ENCODE measurements at regions not wholly inside any gene's neighbourhood (a gene's known extent, or its start where the extent isn't known, plus 50 kb on each side); places are given as distances from the start of the nearest gene placed in this dataset.

GRCh38 chr5:92885950-92886349 lies 695.1 kb downstream of the NR2F1-AS1 start:
- TF ChIP-seq EP300 (IDR thresholded peaks at IDR 0.05) (no peak), CTCF (IDR thresholded peaks at IDR 0.05) (no peak), POLR2A (IDR thresholded peaks at IDR 0.05) (no peak)
- H3K27ac ChIP-seq, result peak overlapping the region in 1 of 2 donors; percentile 25
- intact Hi-C loops (cut with DNase I), result no loop called here
- peaks cover 8% of the 10 kb centered on the region for H3K4me1 ChIP-seq (ENCODE audit: insufficient read depth)
- WGBS, 3 donors, result 18 to 27% (median 25%) methylated on average over 4 of the region's 4 CpGs
- H3K9me3 ChIP-seq, result no peaks in the 10 kb centered on the region
- H3K36me3 ChIP-seq, result no peaks in the 10 kb centered on the region
- H3K27me3 ChIP-seq, result no peaks in the 10 kb centered on the region
- peak in 4 of 5 donors; percentile 25 to 55 (median 28) for DNase-seq
- H3K4me3 ChIP-seq, result no peak overlapping the region

- Histone ChIP-seq H3K4me3 (no peak overlapping the region), H3K9me3 (no peaks in the 10 kb centered on the region), H3K36me3 (no peaks in the 10 kb centered on the region), H3K27me3 (no peaks in the 10 kb centered on the region), H3K4me1 (ENCODE audit: insufficient read depth) (peaks cover 8% of the 10 kb centered on the region), H3K27ac (no peak overlapping the region)
- no peak for DNase-seq
- intact Hi-C loops (cut with DNase I), result no loop called here
- no peak for TF ChIP-seq CTCF (IDR thresholded peaks at IDR 0.05)
- TF ChIP-seq POLR2A (IDR thresholded peaks at IDR 0.05), result no peak
- WGBS, 3 donors, result 61 to 68% (median 67%) methylated on average over 1 of the region's 1 CpG
Measured at GRCh38 chr5:92884469-92884868, 696.5 kb downstream of the NR2F1-AS1 start.

GRCh38 chr5:92879806-92880543 lies 701.0 kb downstream of the NR2F1-AS1 start:
- no peak for DNase-seq
- TF ChIP-seq CTCF (IDR thresholded peaks at IDR 0.05) (no peak), EP300 (IDR thresholded peaks at IDR 0.05) (no peak), POLR2A (IDR thresholded peaks at IDR 0.05) (no peak)
- 90 to 93% (median 91%) methylated on average over 2 of the region's 2 CpGs for WGBS, 3 donors
- Histone ChIP-seq H3K9me3 (no peaks in the 10 kb centered on the region), H3K4me3 (no peak overlapping the region), H3K27me3 (no peaks in the 10 kb centered on the region), H3K36me3 (no peaks in the 10 kb centered on the region), H3K4me1 (ENCODE audit: insufficient read depth) (no peaks in the 10 kb centered on the region), H3K27ac (no peak overlapping the region)
- intact Hi-C loops (cut with DNase I), result no loop called here

GRCh38 chr5:92874790-92875189 lies 706.2 kb downstream of the NR2F1-AS1 start:
- no peak for DNase-seq
- no peaks in the 10 kb centered on the region for H3K4me1 ChIP-seq (ENCODE audit: insufficient read depth)
- TF ChIP-seq CTCF (IDR thresholded peaks at IDR 0.05) (no peak), POLR2A (IDR thresholded peaks at IDR 0.05) (no peak), EP300 (IDR thresholded peaks at IDR 0.05) (no peak)
- intact Hi-C loops (cut with DNase I), result no loop called here
- no peaks in the 10 kb centered on the region for H3K36me3 ChIP-seq
- 96 to 98% (median 98%) methylated on average over 2 of the region's 2 CpGs for WGBS, 3 donors
- H3K27me3 ChIP-seq, result no peaks in the 10 kb centered on the region
- H3K4me3 ChIP-seq, result no peak overlapping the region
- no peaks in the 10 kb centered on the region for H3K9me3 ChIP-seq
- H3K27ac ChIP-seq, result no peak overlapping the region
